ENCODE measurements at regions not wholly inside any gene's neighbourhood (a gene's known extent, or its start where the extent isn't known, plus 50 kb on each side); places are given as distances from the start of the nearest gene placed in this dataset.
A peak's percentile ranks its signal among the peaks of the same experiment; 100 is the strongest.

DNA sequence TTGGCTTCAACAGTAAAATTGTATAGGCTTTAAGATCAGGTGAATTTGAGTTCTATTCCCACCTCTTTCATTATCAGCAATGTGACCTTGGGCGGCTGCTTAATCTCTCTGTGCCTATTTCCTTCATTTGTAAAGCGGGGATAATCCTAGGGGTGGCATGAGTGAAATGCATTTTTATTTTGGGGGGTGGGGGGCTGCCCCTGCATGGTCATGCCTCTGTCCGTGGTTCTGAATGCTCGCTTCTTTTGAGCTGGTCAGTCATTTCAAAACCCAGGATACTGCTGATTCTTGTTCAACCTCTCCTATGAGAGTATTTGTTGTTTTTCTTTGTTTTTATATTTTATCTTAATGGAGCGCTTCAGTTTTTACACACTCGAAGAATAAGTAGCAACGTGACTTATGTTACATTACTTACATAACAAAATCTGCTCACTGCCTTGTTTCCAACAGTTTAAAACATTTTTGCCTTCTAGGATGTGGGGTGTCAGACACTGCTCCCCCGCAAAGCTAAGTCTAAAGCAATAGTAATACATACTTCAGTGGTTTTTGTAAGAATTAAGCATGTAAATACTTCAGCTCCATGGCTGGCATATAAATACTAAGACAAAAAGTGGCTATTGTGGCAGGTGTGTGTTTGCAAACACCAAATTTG is 152.6 kb upstream of the PELI1 start:
- no CpG with 5 or more reads among the region's 8 CpGs for WGBS (ENCODE audit: insufficient coverage)
- Mint-ChIP-seq H3K27ac (no peak overlapping the region), H3K4me3 (peak overlapping the region in 1 of 2 donors; percentile 12), H3K36me3 (peaks cover 0 to 4% of the 10 kb centered on the region in 2 donors), H3K4me1 (peaks cover 23% of the 10 kb centered on the region), H3K27me3 (ENCODE audit: low read depth in 3 of 3) (peaks cover 3 to 15% (median 4%) of the 10 kb centered on the region in 3 donors), H3K9me3 (peaks cover 0 to 2% (median 0%) of the 10 kb centered on the region in 7 donors)
- H3K9me3 ChIP-seq (replicated peaks in 1 of 2; ENCODE audit: control insufficient read depth in 1 of 2, insufficient read depth in 1 of 2, low read length in 2 of 2), result no peaks in the 10 kb centered on the region
- H3K4me3 ChIP-seq (replicated peaks in 1 of 3; ENCODE audit: low read depth in 2 of 3, low read length in 3 of 3), result no peak overlapping the region
- no peaks in the 10 kb centered on the region for H3K27me3 ChIP-seq (ENCODE audit: control insufficient read depth in 2 of 2, insufficient read depth in 2 of 2, low read length in 2 of 2)
- TF ChIP-seq CTCF (IDR thresholded peaks at IDR 0.05), result no peak
- H3K36me3 ChIP-seq (replicated peaks in 1 of 2; ENCODE audit: control insufficient read depth in 1 of 2, insufficient read depth in 2 of 2, low read length in 2 of 2), result no peaks in the 10 kb centered on the region
- no peak for DNase-seq
- intact Hi-C loops (cut with micrococcal nuclease), result loop anchor here in 1 of 2 donors (10.0 kb wide), 1 partner anchor 52 kb away; no protein-coding TSS in a partner anchor
- H3K27ac ChIP-seq (ENCODE audit: low read depth in 1 of 2, low read length in 2 of 2), result no peak overlapping the region
- H3K79me2 ChIP-seq (ENCODE audit: insufficient read depth, low read length), result no peaks in the 10 kb centered on the region
- H3K9ac ChIP-seq (ENCODE audit: insufficient read depth, low read length, poor library complexity, severe bottlenecking), result no peak overlapping the region
- no peak overlapping the region for H2AFZ ChIP-seq (ENCODE audit: insufficient read depth, low read depth, low read length, poor library complexity, severe bottlenecking)
- no peak overlapping the region for H3K4me2 ChIP-seq (replicated peaks; ENCODE audit: extremely low read depth, low read length, poor library complexity, severe bottlenecking)
- H3K4me1 ChIP-seq (ENCODE audit: control insufficient read depth in 1 of 2, insufficient read depth in 2 of 2, low read length in 2 of 2), result peaks cover 4% of the 10 kb centered on the region in 2 donors
- H4K20me1 ChIP-seq (ENCODE audit: insufficient read depth, low read length), result no peaks in the 10 kb centered on the region

DNA sequence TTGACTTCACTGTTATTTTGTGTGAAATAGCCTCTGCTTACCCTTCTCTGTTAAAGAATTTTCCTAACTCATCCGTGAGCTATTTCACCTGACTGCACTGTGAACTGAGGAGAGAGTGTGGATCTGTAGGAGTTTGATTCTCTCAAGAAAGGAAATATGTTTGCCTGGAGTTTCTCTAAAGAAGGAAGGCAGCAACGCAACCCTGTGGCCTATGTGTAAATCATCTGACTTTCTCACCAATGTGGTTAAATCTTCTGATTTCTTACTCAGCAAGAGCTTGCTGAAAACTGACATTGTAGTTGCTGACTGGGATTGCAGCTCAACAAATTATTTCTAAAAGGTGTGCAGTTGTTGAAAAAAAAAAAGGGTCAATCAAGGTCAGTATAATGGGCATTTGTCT is 153.9 kb upstream of the PELI1 start:
- no peak overlapping the region for H3K4me2 ChIP-seq (replicated peaks; ENCODE audit: extremely low read depth, low read length, poor library complexity, severe bottlenecking)
- H3K27ac Mint-ChIP-seq, result no peak overlapping the region
- H3K79me2 ChIP-seq (ENCODE audit: insufficient read depth, low read length), result no peaks in the 10 kb centered on the region
- intact Hi-C loops (cut with micrococcal nuclease), result loop anchor here in 1 of 2 donors (10.0 kb wide), 1 partner anchor 53 kb away; no protein-coding TSS in a partner anchor
- no peaks in the 10 kb centered on the region for H4K20me1 ChIP-seq (ENCODE audit: insufficient read depth, low read length)
- no CpG with 5 or more reads among the region's 2 CpGs for WGBS (ENCODE audit: insufficient coverage)
- H3K27ac ChIP-seq (ENCODE audit: low read depth in 1 of 2, low read length in 2 of 2), result no peak overlapping the region
- H3K9me3 ChIP-seq (replicated peaks in 1 of 2; ENCODE audit: control insufficient read depth in 1 of 2, insufficient read depth in 1 of 2, low read length in 2 of 2), result no peaks in the 10 kb centered on the region
- H3K36me3 ChIP-seq (replicated peaks in 1 of 2; ENCODE audit: control insufficient read depth in 1 of 2, insufficient read depth in 2 of 2, low read length in 2 of 2), result no peaks in the 10 kb centered on the region
- no peak overlapping the region for H2AFZ ChIP-seq (ENCODE audit: insufficient read depth, low read depth, low read length, poor library complexity, severe bottlenecking)
- peaks cover 0 to 2% (median 0%) of the 10 kb centered on the region in 7 donors for H3K9me3 Mint-ChIP-seq
- DNase-seq, result no peak
- peaks cover 3 to 15% (median 4%) of the 10 kb centered on the region in 3 donors for H3K27me3 Mint-ChIP-seq (ENCODE audit: low read depth in 3 of 3)
- H3K4me1 Mint-ChIP-seq, result peaks cover 23% of the 10 kb centered on the region
- H3K4me1 ChIP-seq (ENCODE audit: control insufficient read depth in 1 of 2, insufficient read depth in 2 of 2, low read length in 2 of 2), result peaks cover 4% of the 10 kb centered on the region in 2 donors
- no peak overlapping the region for H3K4me3 Mint-ChIP-seq
- no peak overlapping the region for H3K9ac ChIP-seq (ENCODE audit: insufficient read depth, low read length, poor library complexity, severe bottlenecking)
- peaks cover 0 to 4% of the 10 kb centered on the region in 2 donors for H3K36me3 Mint-ChIP-seq
- no peak overlapping the region for H3K4me3 ChIP-seq (replicated peaks in 1 of 3; ENCODE audit: low read depth in 2 of 3, low read length in 3 of 3)
- no peaks in the 10 kb centered on the region for H3K27me3 ChIP-seq (ENCODE audit: control insufficient read depth in 2 of 2, insufficient read depth in 2 of 2, low read length in 2 of 2)
- no peak for TF ChIP-seq CTCF (IDR thresholded peaks at IDR 0.05)
